ENCODE measurements at regions not wholly inside any gene's neighbourhood (a gene's known extent, or its start where the extent isn't known, plus 50 kb on each side); places are given as distances from the start of the nearest gene placed in this dataset.
"Not testable (repeated sequence)": the region's sequence is repeated elsewhere in the genome, so short reads cannot be mapped to it uniquely, and the experiment has no call there.

DNA sequence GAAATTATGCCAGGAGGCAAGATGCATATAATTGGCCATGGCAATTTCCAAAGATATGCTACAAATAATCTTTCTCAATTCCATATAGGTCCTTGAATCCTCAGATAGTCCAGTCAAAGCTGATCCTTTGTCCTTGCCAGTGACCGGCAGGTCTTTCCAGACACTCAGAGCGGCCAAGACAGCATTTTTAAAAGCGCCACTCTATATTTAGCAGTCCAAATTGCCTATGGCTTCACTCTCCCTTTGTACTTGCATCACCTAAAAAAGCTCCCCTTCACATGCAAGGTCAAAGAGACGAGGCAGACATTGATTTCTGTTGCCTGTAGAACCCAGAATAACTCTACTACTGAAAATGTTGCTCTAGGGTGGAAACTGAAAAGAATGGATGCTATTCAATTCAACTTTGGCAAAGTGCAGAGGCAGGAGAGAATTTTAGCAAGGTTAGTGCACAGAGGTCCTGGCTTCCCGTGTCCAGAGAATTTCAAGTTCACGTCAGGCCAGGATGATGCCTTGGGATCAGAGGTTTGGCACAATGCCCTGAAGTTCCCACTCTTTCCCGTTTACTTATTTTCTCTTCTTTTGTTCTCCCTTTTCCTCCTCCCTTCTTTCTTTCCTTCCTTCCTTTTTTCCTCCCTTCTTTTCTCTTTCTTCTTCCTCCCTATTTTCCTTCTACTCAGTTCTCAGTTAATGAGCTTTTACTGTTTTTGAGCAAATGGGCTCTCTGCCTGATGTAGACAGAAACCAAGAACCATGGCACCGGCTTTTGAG is 108.5 kb downstream of the KCNK1 start:
- no peak for DNase-seq (ENCODE audit: low spot score)

DNA sequence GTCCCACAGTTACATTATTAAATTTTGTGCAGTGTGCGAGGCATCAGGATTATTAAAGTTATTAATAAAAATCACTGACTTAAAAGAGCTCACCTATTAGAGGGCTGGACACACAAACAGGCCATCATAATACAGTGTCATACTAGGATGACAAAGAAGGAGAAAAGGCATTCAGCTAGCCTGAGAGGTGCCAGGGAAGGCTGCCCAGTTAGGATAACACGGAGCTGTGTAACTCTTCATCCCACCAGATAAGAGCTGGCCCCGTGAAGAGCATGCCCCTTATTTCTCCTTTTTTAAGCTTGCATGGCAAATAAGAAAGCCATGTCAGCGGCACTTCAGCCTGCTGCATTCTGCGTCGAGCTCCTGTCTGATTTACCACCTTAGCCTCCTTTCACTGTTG is 109.5 kb downstream of the KCNK1 start:
- DNase-seq (ENCODE audit: low spot score): no peak

- not testable (repeated sequence) for DNase-seq (ENCODE audit: low spot score)
These were observed 110.3 kb downstream of the KCNK1 start for GRCh38 chr1:233724131-233724631.

- no peak for DNase-seq (ENCODE audit: low spot score)
These were observed 111.5 kb downstream of the KCNK1 start for GRCh38 chr1:233725423-233725822.

DNA sequence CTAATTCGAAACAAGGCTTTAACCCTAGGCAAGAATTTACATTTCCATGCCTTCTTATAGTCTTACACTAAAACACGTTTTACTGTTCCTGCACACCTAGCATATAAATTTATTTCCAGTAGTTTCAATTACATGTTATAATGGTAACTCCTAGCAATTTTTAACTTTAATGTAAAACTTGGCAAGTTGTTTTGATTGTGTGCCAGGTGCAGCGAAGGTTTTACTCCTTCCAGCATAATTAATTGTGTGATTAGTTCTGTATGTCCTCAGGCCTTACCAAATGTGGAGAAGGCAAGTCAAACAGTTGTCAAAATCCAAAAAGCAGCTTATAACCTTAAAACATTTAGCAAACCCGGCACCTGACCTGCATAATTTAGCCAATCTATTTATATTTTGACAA is 114.8 kb downstream of the KCNK1 start:
- no peak for DNase-seq (ENCODE audit: low spot score)

GRCh38 chr1:233730380-233730779 is 116.5 kb downstream of the KCNK1 start:
- DNase-seq (ENCODE audit: low spot score): no peak

DNA sequence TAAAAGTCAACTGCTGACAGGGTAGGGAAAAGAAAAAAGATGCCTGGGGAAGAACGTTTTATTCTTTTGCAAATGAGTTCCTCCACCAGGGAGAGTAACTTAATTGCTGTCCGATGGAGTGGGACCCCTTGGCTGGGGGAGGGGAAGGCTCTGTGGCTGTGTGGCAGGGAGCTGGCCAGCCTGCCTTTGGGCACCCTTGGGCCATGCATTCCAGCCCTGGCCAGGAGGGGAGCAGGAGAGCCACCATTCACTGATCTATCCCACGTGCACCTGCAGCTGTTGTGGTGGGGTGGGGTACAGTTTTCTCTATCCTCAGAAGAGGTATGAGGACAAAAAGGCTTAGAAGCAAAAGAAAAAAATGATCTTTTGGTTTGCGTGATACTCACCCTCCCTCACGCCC is 116.9 kb downstream of the KCNK1 start:
- no peak for DNase-seq (ENCODE audit: low spot score)

GRCh38 chr1:233732206-233732605 is 118.3 kb downstream of the KCNK1 start:
- DNase-seq (ENCODE audit: low spot score): no peak

DNA sequence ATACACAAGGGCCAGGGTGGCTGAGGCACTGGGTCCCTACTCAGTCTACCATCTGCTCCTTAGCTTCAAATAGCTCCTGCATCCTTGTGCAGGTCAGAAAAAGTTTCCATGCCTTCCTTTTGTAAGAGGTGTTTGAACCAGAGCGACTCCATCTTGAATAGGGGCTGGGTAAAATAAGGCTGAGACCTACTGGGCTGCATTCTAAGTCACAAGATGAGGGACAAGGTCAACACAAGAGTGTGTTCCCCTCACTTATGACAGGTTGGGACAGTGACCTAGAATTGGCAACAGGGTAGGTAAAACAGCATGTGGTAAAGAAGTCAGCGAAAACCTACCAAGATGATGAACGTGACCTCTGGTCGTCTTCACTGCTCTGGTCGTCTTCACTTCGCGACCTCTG is 120.5 kb downstream of the KCNK1 start:
- DNase-seq (ENCODE audit: low spot score): no peak

DNA sequence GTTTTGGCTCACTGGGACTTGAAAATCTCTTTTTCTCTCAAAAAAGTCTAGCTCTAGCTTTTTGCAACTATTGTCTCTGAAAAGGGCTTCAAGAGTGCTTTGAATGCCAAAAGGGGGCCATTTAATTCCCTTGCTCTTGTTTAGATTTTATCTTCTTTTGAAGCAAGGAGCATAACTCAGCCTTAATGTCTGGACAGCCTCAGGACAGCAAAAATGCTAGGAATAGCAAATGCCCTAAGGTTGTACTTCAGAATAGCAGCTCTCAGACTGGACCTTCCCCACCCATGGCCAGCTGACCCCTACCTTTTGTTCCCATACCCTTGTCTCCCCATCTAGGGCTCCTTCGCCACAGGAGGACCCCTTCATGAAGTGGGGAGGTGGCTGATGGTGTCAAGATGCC is 121.4 kb downstream of the KCNK1 start:
- DNase-seq (ENCODE audit: low spot score): no peak

- DNase-seq (ENCODE audit: low spot score): no peak
These were observed 121.9 kb downstream of the KCNK1 start for GRCh38 chr1:233735847-233736246.

DNA sequence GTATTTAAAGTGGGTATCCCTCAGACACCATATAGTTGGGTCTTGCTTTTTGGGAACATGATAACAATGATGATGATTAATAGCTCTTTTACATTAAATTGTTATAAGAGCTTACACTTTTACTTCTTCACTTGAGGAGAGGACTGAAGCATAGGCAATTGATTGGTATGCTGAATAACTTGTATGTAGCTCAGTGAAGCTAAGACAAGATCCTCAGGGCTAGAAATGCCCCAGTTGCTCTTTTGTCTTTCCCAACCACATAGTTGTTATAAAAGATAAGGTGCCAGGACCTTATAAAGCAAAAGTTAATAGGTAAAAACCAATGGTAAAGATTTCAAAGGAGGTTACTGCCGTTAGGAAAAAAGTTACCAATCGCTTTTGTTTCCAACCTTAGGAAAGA is 123.4 kb downstream of the KCNK1 start:
- DNase-seq (ENCODE audit: low spot score): no peak

- DNase-seq (ENCODE audit: low spot score): no peak
These were observed 124.5 kb downstream of the KCNK1 start for GRCh38 chr1:233738396-233738795.

DNA sequence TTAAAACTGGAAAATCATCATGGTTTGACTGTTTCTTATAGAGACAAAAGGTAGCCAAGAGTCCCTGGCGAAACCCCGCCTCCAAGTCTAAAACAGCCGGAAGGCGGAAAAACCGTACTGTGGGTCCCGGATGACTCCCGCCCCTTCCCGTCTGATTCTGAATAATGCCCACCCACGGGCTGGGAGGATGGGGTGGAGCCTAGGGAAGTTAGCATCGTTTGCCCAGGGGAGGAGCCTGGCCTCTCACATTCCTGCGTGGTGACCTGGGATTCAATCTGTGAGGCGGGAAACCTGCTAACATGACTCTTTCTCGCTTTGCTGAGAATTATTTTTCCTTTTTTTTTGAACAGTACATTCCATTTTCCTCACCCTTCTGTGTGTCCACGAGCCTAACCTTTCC is 124.9 kb downstream of the KCNK1 start:
- DNase-seq (ENCODE audit: low spot score): no peak

GRCh38 chr1:233744779-233745513 is 131.0 kb downstream of the KCNK1 start:
- DNase-seq (ENCODE audit: low spot score): no peak

GRCh38 chr1:233750139-233750538 is 136.2 kb downstream of the KCNK1 start:
- no peak for DNase-seq (ENCODE audit: low spot score)

DNA sequence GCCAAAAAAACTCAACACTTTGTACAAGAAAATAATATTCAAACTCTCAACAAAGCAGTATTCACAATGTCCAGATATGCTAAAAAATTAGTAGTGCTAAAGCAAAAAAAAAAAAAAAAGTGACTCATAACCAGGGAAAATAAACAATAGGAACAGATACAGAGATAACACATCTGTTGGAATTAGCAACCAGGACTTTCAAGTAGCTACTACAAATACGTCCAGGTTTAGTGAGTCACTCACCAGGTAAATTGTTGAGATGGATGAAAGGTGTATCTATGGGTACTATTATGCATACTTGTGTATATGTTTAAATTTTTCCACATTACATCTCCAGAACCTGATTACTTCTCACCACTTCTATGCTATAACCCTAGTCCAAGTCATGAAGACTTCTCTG is 144.8 kb upstream of the SLC35F3 start:
- DNase-seq (ENCODE audit: low spot score): no peak

DNA sequence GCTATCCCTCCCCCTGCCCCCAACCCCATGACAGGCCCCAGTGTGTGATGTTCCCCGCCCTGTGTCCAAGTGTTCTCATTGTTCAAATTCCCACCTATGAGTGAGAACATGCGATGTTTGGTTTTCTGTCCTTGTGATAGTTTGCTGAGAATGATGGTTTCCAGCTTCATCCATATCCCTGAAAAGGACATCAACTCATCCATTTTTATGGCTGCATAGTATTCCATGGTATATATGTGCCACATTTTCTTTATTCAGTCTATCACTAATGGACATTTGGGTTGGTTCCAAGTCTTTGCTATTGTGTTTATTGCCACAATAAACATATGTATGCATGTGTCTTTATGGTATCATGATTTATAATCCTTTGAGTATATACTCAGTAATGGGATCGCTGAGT is 140.2 kb upstream of the SLC35F3 start:
- not testable (repeated sequence) for DNase-seq (ENCODE audit: low spot score)

GRCh38 chr1:233777566-233777965 is 126.9 kb upstream of the SLC35F3 start:
- DNase-seq (ENCODE audit: low spot score): no peak

DNA sequence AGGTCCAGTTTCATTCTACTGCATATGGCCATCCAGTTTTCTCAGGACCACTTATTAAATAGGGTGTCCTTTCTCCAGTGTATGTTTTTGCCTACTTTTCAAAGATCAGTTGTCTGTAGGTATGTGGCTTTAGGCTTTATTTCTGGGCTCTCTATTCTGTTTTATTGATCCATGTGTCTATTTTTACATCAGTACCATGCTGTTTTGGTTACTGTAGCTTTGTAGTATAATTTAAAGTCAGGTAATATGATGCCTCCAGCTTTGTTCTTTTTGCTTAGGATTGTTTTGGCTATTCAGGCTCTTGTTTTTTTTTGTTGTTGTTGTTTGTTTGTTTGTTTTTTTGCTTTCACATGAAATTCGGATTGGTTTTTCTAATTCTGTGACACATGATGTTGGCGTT is 124.4 kb upstream of the SLC35F3 start:
- DNase-seq (ENCODE audit: low spot score): no peak

GRCh38 chr1:233782937-233783586 is 121.4 kb upstream of the SLC35F3 start:
- no peak for DNase-seq (ENCODE audit: low spot score)

GRCh38 chr1:233787599-233787998 is 116.9 kb upstream of the SLC35F3 start:
- no peak for DNase-seq (ENCODE audit: low spot score)

GRCh38 chr1:233788687-233789086 is 115.8 kb upstream of the SLC35F3 start:
- DNase-seq (ENCODE audit: low spot score): no peak

All from kidney tubule cell (primary cell).